Trophoblast cell (in vitro differentiated cells and primary cell): ENCODE measurements at regions not wholly inside any gene's neighbourhood (a gene's known extent, or its start where the extent isn't known, plus 50 kb on each side); places are given as distances from the start of the nearest gene placed in this dataset.

Experiments used
- DNase-seq, 2 donors: peaks; one replicate each; pipeline ENCODE4 v3.0.0-alpha.2; 2016
- H2AFZ ChIP-seq: 2 replicates; pipeline ENCODE4 v1.6.1; 2013; ENCODE audit warnings: low read length, moderate library complexity, mild to moderate bottlenecking; ENCODE audit not compliant: insufficient read depth, poor library complexity
- H2AK5ac ChIP-seq: 2 replicates; pipeline ENCODE4 v1.6.1; 2013; ENCODE audit warnings: mild to moderate bottlenecking, low read length
- H2BK120ac ChIP-seq: 2 replicates; pipeline ENCODE4 v1.6.1; 2013; ENCODE audit warnings: low read length, mild to moderate bottlenecking, moderate library complexity; ENCODE audit not compliant: insufficient read depth, poor library complexity
- H2BK12ac ChIP-seq: 2 replicates; pipeline ENCODE4 v1.6.1; 2013; ENCODE audit warnings: mild to moderate bottlenecking, low read length, moderate library complexity
- H2BK5ac ChIP-seq: 2 replicates; pipeline ENCODE4 v1.6.1; 2013; ENCODE audit warnings: low read length, low read depth, moderate library complexity, mild to moderate bottlenecking; ENCODE audit not compliant: poor library complexity
- H3K14ac ChIP-seq: 2 replicates; pipeline ENCODE4 v1.6.1; 2013; ENCODE audit warnings: mild to moderate bottlenecking, low read length
- H3K18ac ChIP-seq: 2 replicates; pipeline ENCODE4 v1.6.1; 2013; ENCODE audit warnings: mild to moderate bottlenecking, low read length
- H3K23ac ChIP-seq: 2 replicates; pipeline ENCODE4 v1.6.1; 2013; ENCODE audit warnings: low read length
- H3K27ac ChIP-seq: 2 replicates; pipeline ENCODE4 v1.5.1; 2013; ENCODE audit warnings: low read depth, mild to moderate bottlenecking, inconsistent platforms, low read length, moderate library complexity
- H3K27me3 ChIP-seq: 2 replicates; pipeline ENCODE4 v1.6.1; 2013; ENCODE audit warnings: inconsistent platforms, mild to moderate bottlenecking, low read length, moderate library complexity; ENCODE audit not compliant: insufficient read depth
- H3K36me3 ChIP-seq, 2 experiments: 1 replicate in 1 of 2; 2 replicates in 1 of 2; pipeline ENCODE4 v1.6.1; 2013; ENCODE audit warnings: low read length in 2 of 2, mild to moderate bottlenecking in 2 of 2, moderate library complexity in 1 of 2; ENCODE audit not compliant: insufficient read depth in 2 of 2, control insufficient read depth in 1 of 2
- H3K4ac ChIP-seq: 2 replicates; pipeline ENCODE4 v1.6.1; 2013; ENCODE audit warnings: low read depth, mild to moderate bottlenecking, low read length, moderate library complexity
- H3K4me1 ChIP-seq, 2 experiments: 1 replicate in 1 of 2; 2 replicates in 1 of 2; pipeline ENCODE4 v1.6.1; 2013; ENCODE audit warnings: low read length in 2 of 2, mild to moderate bottlenecking in 2 of 2, moderate library complexity in 1 of 2; ENCODE audit not compliant: insufficient read depth in 2 of 2, control insufficient read depth in 1 of 2
- H3K4me2 ChIP-seq: 2 replicates; pipeline ENCODE4 v1.6.1; 2013; ENCODE audit warnings: inconsistent platforms, mild to moderate bottlenecking, low read length, moderate library complexity
- H3K4me3 ChIP-seq: 2 replicates; pipeline ENCODE4 v1.5.1; 2013; ENCODE audit warnings: mild to moderate bottlenecking, low read depth, low read length, inconsistent platforms
- H3K79me1 ChIP-seq: one replicate; pipeline ENCODE4 v1.6.1; 2013; ENCODE audit warnings: low read length
- H3K79me2 ChIP-seq: 2 replicates; pipeline ENCODE4 v1.6.1; 2013; ENCODE audit warnings: low read length, mild to moderate bottlenecking; ENCODE audit not compliant: control insufficient read depth, insufficient read depth, poor library complexity
- H3K9ac ChIP-seq: 2 replicates; pipeline ENCODE4 v1.6.1; 2013; ENCODE audit warnings: mild to moderate bottlenecking, low read length
- H3K9me3 ChIP-seq: 2 replicates; pipeline ENCODE4 v1.6.1; 2013; ENCODE audit warnings: low read depth, mild to moderate bottlenecking, control low read depth, inconsistent platforms, low read length; ENCODE audit not compliant: insufficient read depth
- H4K12ac ChIP-seq: 2 replicates; pipeline ENCODE4 v1.6.1; 2013; ENCODE audit warnings: low read depth, mild to moderate bottlenecking, low read length, moderate library complexity
- H4K8ac ChIP-seq: 2 replicates; pipeline ENCODE4 v1.6.1; 2013; ENCODE audit warnings: low read depth, mild to moderate bottlenecking, low read length, moderate library complexity
- H4K91ac ChIP-seq: one replicate; pipeline ENCODE4 v1.6.1; 2013; ENCODE audit warnings: low read depth, mild to moderate bottlenecking, low read length, moderate library complexity
- WGBS: extraction: QIAGEN DNeasy Blood & Tissue Kit; methylation state at CpG from one replicate; pipeline ENCODE4 v1.1.7; 2013; ENCODE audit warnings: missing lambda C conversion rate; ENCODE audit not compliant: insufficient read length, insufficient coverage; ENCODE audit errors: extremely low coverage; 5-methylcytosine and 5-hydroxymethylcytosine counted together

DNA sequence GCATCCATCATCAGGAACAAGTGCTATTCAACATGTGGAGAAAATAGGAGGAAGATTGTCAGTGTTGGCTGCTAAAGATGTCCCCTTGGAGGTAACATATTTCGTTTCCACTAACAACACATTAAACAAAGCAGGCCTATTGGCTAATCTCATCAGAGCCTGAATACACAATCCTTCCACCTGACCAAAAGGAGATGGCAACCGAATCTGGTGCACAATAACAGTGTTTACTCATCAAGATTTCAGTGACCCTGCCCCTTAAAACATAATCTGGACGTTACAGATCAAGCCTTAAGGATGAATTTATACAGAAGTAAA lies 582.5 kb downstream of the EFNB2 start:
- Histone ChIP-seq H2BK5ac (no peak overlapping the region), H3K4ac (no peak overlapping the region), H4K8ac (no peak overlapping the region), H3K79me2 (no peaks in the 10 kb centered on the region), H3K27me3 (no peaks in the 10 kb centered on the region), H3K4me3 (no peak overlapping the region), H3K18ac (no peak overlapping the region), H4K91ac (no peak overlapping the region), H4K12ac (no peak overlapping the region), H3K27ac (no peak overlapping the region), H2AK5ac (no peak overlapping the region), H3K4me2 (no peak overlapping the region), H2BK120ac (no peak overlapping the region), H3K4me1 (peaks cover 0 to 2% of the 10 kb centered on the region in 2 experiments), H3K36me3 (no peaks in the 10 kb centered on the region), H3K9ac (no peak overlapping the region), H3K79me1 (no peaks in the 10 kb centered on the region), H3K9me3 (no peaks in the 10 kb centered on the region), H2AFZ (no peak overlapping the region), H2BK12ac (no peak overlapping the region), H3K14ac (no peak overlapping the region), H3K23ac (no peak overlapping the region)
- no CpG with 5 or more reads among the region's 3 CpGs for WGBS
- DNase-seq = no peak

DNA sequence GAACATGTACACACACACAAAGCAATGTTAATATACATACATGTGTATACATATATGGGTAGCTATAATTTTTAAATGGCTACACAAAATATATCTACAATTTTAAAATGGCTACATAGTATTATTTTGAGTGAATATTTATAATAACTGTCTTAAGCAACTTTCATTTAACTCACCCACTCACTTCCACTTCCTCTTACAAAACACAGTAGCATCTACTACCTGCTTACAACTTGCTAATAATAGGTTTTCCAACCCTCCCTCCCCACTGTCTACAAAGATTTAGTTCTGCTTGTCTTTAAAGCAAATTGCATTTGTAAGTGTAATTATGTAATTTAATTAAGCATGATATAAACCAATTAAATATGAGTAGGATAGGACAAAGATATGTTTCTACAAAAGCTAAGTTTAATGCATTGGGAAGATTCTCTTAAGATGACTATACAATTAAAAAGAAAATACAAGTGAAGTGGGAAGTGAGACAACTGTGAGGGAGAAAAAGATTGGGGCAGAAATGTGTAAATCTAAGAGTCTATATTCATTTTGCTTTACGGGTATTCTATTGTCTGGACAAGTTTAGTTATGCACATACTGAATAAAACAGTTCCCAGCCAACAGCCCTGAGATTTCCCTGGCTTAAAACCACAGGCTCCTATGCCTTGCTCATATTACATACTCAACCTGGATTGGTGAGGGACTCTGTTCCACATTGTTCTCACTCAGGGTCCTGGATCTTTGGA lies 583.1 kb downstream of the EFNB2 start:
- no peak overlapping the region for H2BK12ac ChIP-seq
- no peak overlapping the region for H3K9ac ChIP-seq
- no peak overlapping the region for H3K4me3 ChIP-seq
- no peaks in the 10 kb centered on the region for H3K36me3 ChIP-seq
- no peak overlapping the region for H3K23ac ChIP-seq
- H2BK120ac ChIP-seq = no peak overlapping the region
- H3K4me1 ChIP-seq = peaks cover 0 to 2% of the 10 kb centered on the region in 2 experiments
- no peak overlapping the region for H3K27ac ChIP-seq
- DNase-seq = no peak
- H4K8ac ChIP-seq = no peak overlapping the region
- H2AK5ac ChIP-seq = no peak overlapping the region
- H3K79me1 ChIP-seq = no peaks in the 10 kb centered on the region
- no peak overlapping the region for H3K18ac ChIP-seq
- no peak overlapping the region for H3K4me2 ChIP-seq
- no peaks in the 10 kb centered on the region for H3K27me3 ChIP-seq
- H4K12ac ChIP-seq = no peak overlapping the region
- no peak overlapping the region for H4K91ac ChIP-seq
- no peaks in the 10 kb centered on the region for H3K79me2 ChIP-seq
- H3K4ac ChIP-seq = no peak overlapping the region
- H3K14ac ChIP-seq = no peak overlapping the region
- no peak overlapping the region for H2AFZ ChIP-seq
- WGBS = no CpG with 5 or more reads among the region's 1 CpG
- H3K9me3 ChIP-seq = no peaks in the 10 kb centered on the region
- H2BK5ac ChIP-seq = no peak overlapping the region

DNA sequence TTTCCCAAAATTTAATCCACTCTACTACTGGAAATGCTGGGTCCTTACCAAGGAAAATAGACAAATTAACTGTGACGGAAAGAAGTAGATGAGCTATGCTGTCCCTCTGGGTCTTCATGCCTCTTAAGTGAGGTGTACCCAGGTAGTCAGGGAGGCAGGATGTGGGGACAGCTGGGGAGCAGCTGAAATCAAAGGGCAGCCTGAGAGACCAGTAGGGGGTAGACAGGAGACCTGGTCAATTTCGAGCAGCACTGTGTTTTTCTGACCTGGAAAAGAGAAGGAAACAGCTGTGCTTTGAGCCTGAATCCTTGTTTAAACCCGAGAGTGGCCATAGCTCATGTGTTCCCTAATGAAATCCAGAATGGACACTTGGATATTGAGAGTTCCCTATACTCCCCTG lies 587.3 kb downstream of the EFNB2 start:
- Histone ChIP-seq H2BK12ac (no peak overlapping the region), H3K79me2 (no peaks in the 10 kb centered on the region), H3K4me2 (no peak overlapping the region), H3K9ac (no peak overlapping the region), H4K8ac (no peak overlapping the region), H3K18ac (no peak overlapping the region), H2AK5ac (no peak overlapping the region), H3K4me1 (peaks cover 0 to 2% of the 10 kb centered on the region in 2 experiments), H3K4ac (no peak overlapping the region), H3K9me3 (no peaks in the 10 kb centered on the region), H3K79me1 (no peaks in the 10 kb centered on the region), H3K36me3 (no peaks in the 10 kb centered on the region), H3K27me3 (no peaks in the 10 kb centered on the region), H2BK5ac (no peak overlapping the region), H4K12ac (no peak overlapping the region), H4K91ac (no peak overlapping the region), H3K14ac (no peak overlapping the region), H3K4me3 (no peak overlapping the region), H2AFZ (no peak overlapping the region), H3K23ac (no peak overlapping the region), H2BK120ac (no peak overlapping the region), H3K27ac (no peak overlapping the region)
- DNase-seq = no peak
- no CpG with 5 or more reads among the region's 3 CpGs for WGBS

GRCh38 chr13:105940882-105941281 lies 594.6 kb downstream of the EFNB2 start:
- Histone ChIP-seq H3K79me2 (no peaks in the 10 kb centered on the region), H3K23ac (no peak overlapping the region), H2BK12ac (no peak overlapping the region), H3K79me1 (no peaks in the 10 kb centered on the region), H2AFZ (no peak overlapping the region), H3K36me3 (no peaks in the 10 kb centered on the region), H3K4me3 (no peak overlapping the region), H3K4me1 (peaks cover 0 to 5% of the 10 kb centered on the region in 2 experiments), H3K9ac (no peak overlapping the region), H3K18ac (no peak overlapping the region), H3K27ac (no peak overlapping the region), H2AK5ac (no peak overlapping the region), H2BK120ac (no peak overlapping the region), H2BK5ac (no peak overlapping the region), H3K4ac (no peak overlapping the region), H4K91ac (no peak overlapping the region), H3K4me2 (no peak overlapping the region), H4K12ac (no peak overlapping the region), H3K14ac (no peak overlapping the region), H3K27me3 (no peaks in the 10 kb centered on the region), H4K8ac (no peak overlapping the region), H3K9me3 (no peaks in the 10 kb centered on the region)
- WGBS = no CpG with 5 or more reads among the region's 1 CpG
- DNase-seq = no peak
